ENCODE measurements at regions not wholly inside any gene's neighbourhood (a gene's known extent, or its start where the extent isn't known, plus 50 kb on each side); places are given as distances from the start of the nearest gene placed in this dataset.

- no peak for DNase-seq
- intact Hi-C loops (cut with DNase I), result no loop called here
- WGBS, 2 donors, result 83 to 91% methylated on average over 2 of the region's 2 CpGs
- no peak for TF ChIP-seq CTCF (IDR thresholded peaks at IDR 0.05)
- no peak for TF ChIP-seq POLR2A (IDR thresholded peaks at IDR 0.05)
- H3K27me3 ChIP-seq, result no peaks in the 10 kb centered on the region
- H3K4me3 ChIP-seq (replicated peaks in 1 of 3), result no peak overlapping the region
- H3K4me1 ChIP-seq, result no peaks in the 10 kb centered on the region
- no peaks in the 10 kb centered on the region for H3K36me3 ChIP-seq
- no peak overlapping the region for H3K27ac ChIP-seq
- H3K9me3 ChIP-seq, result no peaks in the 10 kb centered on the region
Observed at GRCh38 chr3:117107946-117108345, 398.4 kb downstream of the TUSC7 start.

- no peaks in the 10 kb centered on the region for H3K36me3 ChIP-seq
- no peak overlapping the region for H3K4me3 ChIP-seq (replicated peaks in 1 of 3)
- no peaks in the 10 kb centered on the region for H3K9me3 ChIP-seq
- H3K4me1 ChIP-seq, result no peaks in the 10 kb centered on the region
- DNase-seq, result no peak
- H3K27ac ChIP-seq, result no peak overlapping the region
- TF ChIP-seq POLR2A (IDR thresholded peaks at IDR 0.05), result no peak
- no peak for TF ChIP-seq CTCF (IDR thresholded peaks at IDR 0.05)
- WGBS, 2 donors, result 60 to 89% methylated on average over 6 of the region's 6 CpGs
- no peaks in the 10 kb centered on the region for H3K27me3 ChIP-seq
- intact Hi-C loops (cut with DNase I), result no loop called here
Observed at GRCh38 chr3:117109178-117109577, 399.6 kb downstream of the TUSC7 start.

- no peak for TF ChIP-seq CTCF (IDR thresholded peaks at IDR 0.05)
- no peak for TF ChIP-seq POLR2A (IDR thresholded peaks at IDR 0.05)
- WGBS, 2 donors, result 92% methylated on average over 5 of the region's 5 CpGs
- Histone ChIP-seq H3K9me3 (no peaks in the 10 kb centered on the region), H3K36me3 (no peaks in the 10 kb centered on the region), H3K4me3 (replicated peaks in 1 of 3) (no peak overlapping the region), H3K4me1 (no peaks in the 10 kb centered on the region), H3K27ac (no peak overlapping the region), H3K27me3 (no peaks in the 10 kb centered on the region)
- intact Hi-C loops (cut with DNase I), result no loop called here
- no peak for DNase-seq
Observed at GRCh38 chr3:117114517-117115265, 405.1 kb downstream of the TUSC7 start.

- intact Hi-C loops (cut with DNase I), result no loop called here
Observed at GRCh38 chr3:117117188-117117936, 407.8 kb downstream of the TUSC7 start.

More at GRCh38 chr3:117117188-117117936, 407.8 kb downstream of the TUSC7 start:
- WGBS, 2 donors, result 72 to 85% methylated on average over 2 of the region's 2 CpGs
- H3K36me3 ChIP-seq, result no peaks in the 10 kb centered on the region
- TF ChIP-seq CTCF (IDR thresholded peaks at IDR 0.05) (no peak), POLR2A (IDR thresholded peaks at IDR 0.05) (no peak)
- H3K27ac ChIP-seq, result no peak overlapping the region
- H3K4me1 ChIP-seq, result no peaks in the 10 kb centered on the region
- no peak overlapping the region for H3K4me3 ChIP-seq (replicated peaks in 1 of 3)
- no peak for DNase-seq
- H3K9me3 ChIP-seq, result no peaks in the 10 kb centered on the region
- no peaks in the 10 kb centered on the region for H3K27me3 ChIP-seq

Measured in thyroid gland (tissue), 4 donors.